ENCODE measurements at regions not wholly inside any gene's neighbourhood (a gene's known extent, or its start where the extent isn't known, plus 50 kb on each side); places are given as distances from the start of the nearest gene placed in this dataset.
A peak's percentile ranks its signal among the peaks of the same experiment; 100 is the strongest.
"Not testable (repeated sequence)": the region's sequence is repeated elsewhere in the genome, so short reads cannot be mapped to it uniquely, and the experiment has no call there.

GRCh38 chrX:27276751-27277150, 186.4 kb downstream of the PPP4R3C start:
- H3K9me3 ChIP-seq (ENCODE audit: control insufficient read depth, low read length), result no peaks in the 10 kb centered on the region
- no peak for DNase-seq
- intact Hi-C loops (cut with DNase I), result no loop called here
- no peak for ATAC-seq
- H3K27me3 ChIP-seq (ENCODE audit: control insufficient read depth, insufficient read depth), result no peaks in the 10 kb centered on the region
- WGBS, result 73% methylated on average over 5 of the region's 5 CpGs
- H3K4me1 ChIP-seq (ENCODE audit: control insufficient read depth, insufficient read depth, low read length), result no peaks in the 10 kb centered on the region
- H3K27ac ChIP-seq (ENCODE audit: low read length), result no peak overlapping the region
- no peak overlapping the region for H3K4me3 ChIP-seq (ENCODE audit: low read length)

- intact Hi-C loops (cut with DNase I), result no loop called here
- DNase-seq (no peak), ATAC-seq (no peak)
- Histone ChIP-seq H3K9me3 (ENCODE audit: control insufficient read depth, low read length) (no peaks in the 10 kb centered on the region), H3K4me3 (ENCODE audit: low read length) (no peak overlapping the region), H3K27ac (ENCODE audit: low read length) (no peak overlapping the region), H3K4me1 (ENCODE audit: control insufficient read depth, insufficient read depth, low read length) (no peaks in the 10 kb centered on the region), H3K27me3 (ENCODE audit: control insufficient read depth, insufficient read depth) (no peaks in the 10 kb centered on the region)
These were observed 208.5 kb downstream of the PPP4R3C start for GRCh38 chrX:27254656-27255055.

- Histone ChIP-seq H3K27ac (ENCODE audit: low read length) (no peak overlapping the region), H3K27me3 (ENCODE audit: control insufficient read depth, insufficient read depth) (no peaks in the 10 kb centered on the region), H3K4me1 (ENCODE audit: control insufficient read depth, insufficient read depth, low read length) (no peaks in the 10 kb centered on the region), H3K4me3 (ENCODE audit: low read length) (no peak overlapping the region), H3K9me3 (ENCODE audit: control insufficient read depth, low read length) (no peaks in the 10 kb centered on the region)
- DNase-seq (no peak), ATAC-seq (no peak)
- WGBS, result 63% methylated on average over 3 of the region's 3 CpGs
- intact Hi-C loops (cut with DNase I), result no loop called here
These were observed 211.8 kb downstream of the PPP4R3C start for GRCh38 chrX:27251369-27251768.

- 46% methylated on average over 1 of the region's 1 CpG for WGBS
- no peak for ATAC-seq
- intact Hi-C loops (cut with DNase I), result no loop called here
- Histone ChIP-seq H3K27me3 (ENCODE audit: control insufficient read depth, insufficient read depth) (no peaks in the 10 kb centered on the region), H3K27ac (ENCODE audit: low read length) (no peak overlapping the region), H3K4me3 (ENCODE audit: low read length) (no peak overlapping the region), H3K4me1 (ENCODE audit: control insufficient read depth, insufficient read depth, low read length) (no peaks in the 10 kb centered on the region), H3K9me3 (ENCODE audit: control insufficient read depth, low read length) (no peaks in the 10 kb centered on the region)
- DNase-seq, result no peak
These were observed 220.6 kb downstream of the PPP4R3C start for GRCh38 chrX:27242581-27242980.

- no peaks in the 10 kb centered on the region for H3K4me1 ChIP-seq (ENCODE audit: control insufficient read depth, insufficient read depth, low read length)
- no peak for DNase-seq
- no peak overlapping the region for H3K27ac ChIP-seq (ENCODE audit: low read length)
- no peak for ATAC-seq
- H3K27me3 ChIP-seq (ENCODE audit: control insufficient read depth, insufficient read depth), result no peaks in the 10 kb centered on the region
- H3K4me3 ChIP-seq (ENCODE audit: low read length), result no peak overlapping the region
- intact Hi-C loops (cut with DNase I), result no loop called here
- no peaks in the 10 kb centered on the region for H3K9me3 ChIP-seq (ENCODE audit: control insufficient read depth, low read length)
These were observed 221.2 kb downstream of the PPP4R3C start for GRCh38 chrX:27241981-27242380.

GRCh38 chrX:27240042-27240441, 223.1 kb downstream of the PPP4R3C start:
- DNase-seq; H3K27me3 ChIP-seq (ENCODE audit: control insufficient read depth, insufficient read depth); ATAC-seq; H3K4me3 ChIP-seq (ENCODE audit: low read length); H3K4me1 ChIP-seq (ENCODE audit: control insufficient read depth, insufficient read depth, low read length); intact Hi-C loops (cut with DNase I); H3K9me3 ChIP-seq (ENCODE audit: control insufficient read depth, low read length); H3K27ac ChIP-seq (ENCODE audit: low read length): not testable (repeated sequence)
- WGBS, result 94% methylated on average over 4 of the region's 4 CpGs

GRCh38 chrX:27236681-27237080, 226.5 kb downstream of the PPP4R3C start:
- intact Hi-C loops (cut with DNase I), result no loop called here
- Histone ChIP-seq H3K4me3 (ENCODE audit: low read length) (no peak overlapping the region), H3K27ac (ENCODE audit: low read length) (no peak overlapping the region), H3K4me1 (ENCODE audit: control insufficient read depth, insufficient read depth, low read length) (no peaks in the 10 kb centered on the region), H3K9me3 (ENCODE audit: control insufficient read depth, low read length) (no peaks in the 10 kb centered on the region), H3K27me3 (ENCODE audit: control insufficient read depth, insufficient read depth) (no peaks in the 10 kb centered on the region)
- DNase-seq (no peak), ATAC-seq (no peak)

GRCh38 chrX:27229721-27230120, 233.4 kb downstream of the PPP4R3C start:
- no peak for ATAC-seq
- Histone ChIP-seq H3K27ac (ENCODE audit: low read length) (no peak overlapping the region), H3K27me3 (ENCODE audit: control insufficient read depth, insufficient read depth) (no peaks in the 10 kb centered on the region), H3K4me1 (ENCODE audit: control insufficient read depth, insufficient read depth, low read length) (no peaks in the 10 kb centered on the region), H3K4me3 (ENCODE audit: low read length) (no peak overlapping the region), H3K9me3 (ENCODE audit: control insufficient read depth, low read length) (no peaks in the 10 kb centered on the region)
- intact Hi-C loops (cut with DNase I), result no loop called here
- WGBS, result 83% methylated on average over 2 of the region's 2 CpGs
- no peak for DNase-seq

- 96% methylated on average over 8 of the region's 8 CpGs for WGBS
- H3K4me3 ChIP-seq (ENCODE audit: low read length), result no peak overlapping the region
- peak in 2 of 3 donors; percentile 21 to 22 for DNase-seq
- no peaks in the 10 kb centered on the region for H3K9me3 ChIP-seq (ENCODE audit: control insufficient read depth, low read length)
- intact Hi-C loops (cut with DNase I), result no loop called here
- no peaks in the 10 kb centered on the region for H3K4me1 ChIP-seq (ENCODE audit: control insufficient read depth, insufficient read depth, low read length)
- H3K27me3 ChIP-seq (ENCODE audit: control insufficient read depth, insufficient read depth), result no peaks in the 10 kb centered on the region
- H3K27ac ChIP-seq (ENCODE audit: low read length), result no peak overlapping the region
- ATAC-seq, result no peak
These were observed 240.5 kb downstream of the PPP4R3C start for GRCh38 chrX:27222661-27223060.

GRCh38 chrX:27186671-27187070, 276.5 kb downstream of the PPP4R3C start:
- 30% methylated on average over 5 of the region's 5 CpGs for WGBS
- no peak for ATAC-seq
- no peak overlapping the region for H3K4me3 ChIP-seq (ENCODE audit: low read length)
- no peaks in the 10 kb centered on the region for H3K4me1 ChIP-seq (ENCODE audit: control insufficient read depth, insufficient read depth, low read length)
- peak in 1 of 3 donors; percentile 18 for DNase-seq
- intact Hi-C loops (cut with DNase I), result loop anchor here in 1 of 4 donors (10.0 kb wide), 1 partner anchor 332 kb away; no protein-coding TSS in a partner anchor
- H3K27ac ChIP-seq (ENCODE audit: low read length), result no peak overlapping the region
- H3K9me3 ChIP-seq (ENCODE audit: control insufficient read depth, low read length), result no peaks in the 10 kb centered on the region
- H3K27me3 ChIP-seq (ENCODE audit: control insufficient read depth, insufficient read depth), result no peaks in the 10 kb centered on the region

- Histone ChIP-seq H3K4me1 (ENCODE audit: control insufficient read depth, insufficient read depth, low read length) (no peaks in the 10 kb centered on the region), H3K4me3 (ENCODE audit: low read length) (no peak overlapping the region), H3K9me3 (ENCODE audit: control insufficient read depth, low read length) (no peaks in the 10 kb centered on the region), H3K27me3 (ENCODE audit: control insufficient read depth, insufficient read depth) (no peaks in the 10 kb centered on the region), H3K27ac (ENCODE audit: low read length) (no peak overlapping the region)
- no peak for DNase-seq
- no peak for ATAC-seq
- WGBS, result 62% methylated on average over 4 of the region's 4 CpGs
- intact Hi-C loops (cut with DNase I), result no loop called here
These were observed 299.9 kb downstream of the PPP4R3C start for GRCh38 chrX:27163236-27163635.

- Histone ChIP-seq H3K27ac (ENCODE audit: low read length) (no peak overlapping the region), H3K27me3 (ENCODE audit: control insufficient read depth, insufficient read depth) (no peaks in the 10 kb centered on the region), H3K4me3 (ENCODE audit: low read length) (no peak overlapping the region), H3K4me1 (ENCODE audit: control insufficient read depth, insufficient read depth, low read length) (no peaks in the 10 kb centered on the region), H3K9me3 (ENCODE audit: control insufficient read depth, low read length) (no peaks in the 10 kb centered on the region)
- DNase-seq, result no peak
- WGBS, result 55% methylated on average over 1 of the region's 1 CpG
- intact Hi-C loops (cut with DNase I), result no loop called here
- no peak for ATAC-seq
These were observed 300.6 kb downstream of the PPP4R3C start for GRCh38 chrX:27162496-27162895.

Data from right cardiac atrium (tissue), 5 donors.